ENCODE measurements at regions not wholly inside any gene's neighbourhood (a gene's known extent, or its start where the extent isn't known, plus 50 kb on each side); places are given as distances from the start of the nearest gene placed in this dataset.
"Not testable (repeated sequence)": the region's sequence is repeated elsewhere in the genome, so short reads cannot be mapped to it uniquely, and the experiment has no call there.

GRCh38 chr20:25863536-25864325, 167.1 kb upstream of the ZNF337 start:
- no peak for DNase-seq

- DNase-seq, result peak; percentile 82 to 85
Observed at GRCh38 chr20:25862967-25863530, 166.4 kb upstream of the ZNF337 start.

GRCh38 chr20:25860531-25861150, 164.0 kb upstream of the ZNF337 start:
- DNase-seq, result no peak

DNA sequence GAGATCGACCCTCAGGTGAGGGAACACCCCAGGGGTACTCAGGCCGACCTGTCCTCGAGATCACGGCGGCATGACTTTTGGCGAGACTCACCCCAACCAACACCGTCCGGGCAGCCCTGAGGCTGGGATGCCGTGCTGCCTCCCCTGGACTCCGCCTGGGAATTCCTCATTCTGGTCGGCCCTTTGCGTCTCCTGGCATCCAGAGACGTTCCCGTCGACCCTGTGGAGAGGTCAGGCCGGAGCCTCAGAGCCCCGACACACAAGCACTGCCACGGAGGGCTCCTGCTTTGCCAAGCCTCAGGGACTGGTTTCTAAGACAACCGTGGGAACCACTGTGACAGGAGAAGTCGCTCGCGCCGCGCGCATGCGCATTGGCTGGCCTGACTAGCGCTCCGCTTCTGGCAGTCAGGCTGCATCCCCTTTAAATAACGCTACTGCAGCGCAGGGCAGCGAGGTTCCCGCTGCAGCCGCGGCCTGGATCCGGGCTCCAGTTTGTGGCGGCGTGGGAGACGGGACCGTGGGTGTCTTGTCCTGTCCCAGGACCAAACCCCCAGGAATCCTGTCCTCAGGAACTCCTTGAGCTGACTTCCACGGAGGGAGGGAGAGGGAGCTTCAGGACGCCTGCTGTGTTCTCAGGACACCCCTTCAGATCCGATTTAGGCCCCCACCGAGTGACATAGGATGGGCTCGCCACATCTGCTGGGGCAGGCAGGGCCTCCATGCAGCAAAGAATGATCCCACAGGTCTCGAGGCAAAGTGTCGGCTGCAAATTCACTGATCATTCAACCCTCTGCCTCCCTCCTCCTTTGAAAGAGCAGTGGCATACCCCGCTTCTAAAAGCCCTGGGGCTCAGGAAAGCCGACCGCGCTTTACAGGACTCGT, 163.2 kb upstream of the ZNF337 start:
- peak; percentile 77 to 81 for DNase-seq

- DNase-seq, result no peak
Observed at GRCh38 chr20:25858495-25859425, 162.1 kb upstream of the ZNF337 start.

- DNase-seq, result not testable (repeated sequence)
Observed at GRCh38 chr20:25857091-25857788, 160.6 kb upstream of the ZNF337 start.

DNA sequence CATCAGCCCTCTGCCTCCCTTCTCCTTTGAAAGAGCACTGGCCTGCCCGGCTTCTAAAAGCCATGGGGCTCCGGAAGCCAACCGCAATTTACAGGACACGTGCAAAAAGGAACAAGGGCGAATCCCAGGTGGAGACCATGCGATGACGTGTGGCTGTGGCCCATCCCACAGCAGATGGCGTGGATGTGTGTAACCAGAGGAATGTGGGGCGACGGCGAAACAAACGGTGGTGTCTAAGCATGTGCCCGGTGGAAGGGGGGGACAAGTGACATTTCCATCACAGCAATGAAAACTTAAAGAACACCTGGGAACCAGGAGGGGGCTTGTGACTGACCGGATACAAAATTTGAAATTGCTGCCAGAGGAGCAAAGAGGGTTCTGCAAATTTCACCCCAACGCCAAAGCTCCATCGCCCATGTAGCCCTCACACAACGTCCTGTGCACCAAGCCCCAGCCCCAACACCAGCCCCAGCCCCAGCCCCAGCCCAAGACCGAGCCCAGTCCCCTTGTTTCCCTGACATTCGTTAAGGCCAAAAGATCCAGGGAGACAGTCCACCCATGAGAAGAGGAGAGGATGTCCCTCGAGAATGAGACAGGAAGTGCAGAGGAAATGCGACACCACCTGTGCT, 159.7 kb upstream of the ZNF337 start:
- no peak for DNase-seq

GRCh38 chr20:25855451-25856156, 159.0 kb upstream of the ZNF337 start:
- not testable (repeated sequence) for DNase-seq

GRCh38 chr20:25854666-25855065, 158.0 kb upstream of the ZNF337 start:
- DNase-seq, result not testable (repeated sequence)

GRCh38 chr20:25853718-25854388, 157.2 kb upstream of the ZNF337 start:
- peak; percentile 80 to 84 for DNase-seq

- DNase-seq, result not testable (repeated sequence)
Observed at GRCh38 chr20:25852968-25853717, 156.5 kb upstream of the ZNF337 start.

GRCh38 chr20:25850133-25850532, 153.5 kb upstream of the ZNF337 start:
- not testable (repeated sequence) for DNase-seq

- DNase-seq, result no peak
Observed at GRCh38 chr20:25848222-25848621, 151.6 kb upstream of the ZNF337 start.

GRCh38 chr20:25844640-25845039, 148.0 kb upstream of the ZNF337 start:
- DNase-seq, result not testable (repeated sequence)

- DNase-seq, result not testable (repeated sequence)
Observed at GRCh38 chr20:25813511-25813910, 116.9 kb upstream of the ZNF337 start.

- DNase-seq, result not testable (repeated sequence)
Observed at GRCh38 chr20:25798174-25798993, 101.7 kb upstream of the ZNF337 start.

GRCh38 chr20:25797062-25797461, 100.4 kb upstream of the ZNF337 start:
- DNase-seq, result not testable (repeated sequence)

- DNase-seq, result not testable (repeated sequence)
Observed at GRCh38 chr20:25777241-25777640, 80.6 kb upstream of the ZNF337 start.

All from CD4-positive, alpha-beta T cell treated with Interleukin-1 beta for 1 hour (primary cell).